GM03348 (cell line): ENCODE measurements at regions not wholly inside any gene's neighbourhood (a gene's known extent, or its start where the extent isn't known, plus 50 kb on each side); places are given as distances from the start of the nearest gene placed in this dataset.

Experiments
- DNase-seq: peaks from one replicate; pipeline ENCODE4 v3.0.0; 2012; ENCODE audit warnings: low spot score

DNA sequence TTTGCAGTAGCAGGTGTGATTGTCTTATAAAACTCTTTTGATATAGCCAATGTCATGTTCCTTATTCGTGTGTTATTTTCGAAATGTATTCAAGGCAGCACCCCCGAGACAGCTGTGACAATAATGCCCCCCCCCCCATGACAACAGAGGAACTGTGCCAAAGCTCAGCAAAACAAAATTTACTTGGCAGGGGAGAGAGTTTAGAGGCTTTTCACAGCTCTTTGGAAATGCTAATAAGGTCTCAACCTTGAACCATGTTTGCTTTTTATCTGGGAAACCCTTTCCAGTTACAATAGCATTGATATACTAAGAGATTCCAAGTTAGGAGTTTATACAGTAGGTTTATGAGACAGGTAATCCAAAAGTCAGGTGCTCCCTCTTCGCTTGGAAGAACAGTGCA lies 56.4 kb upstream of the USP44 start:
- no peak for DNase-seq

DNA sequence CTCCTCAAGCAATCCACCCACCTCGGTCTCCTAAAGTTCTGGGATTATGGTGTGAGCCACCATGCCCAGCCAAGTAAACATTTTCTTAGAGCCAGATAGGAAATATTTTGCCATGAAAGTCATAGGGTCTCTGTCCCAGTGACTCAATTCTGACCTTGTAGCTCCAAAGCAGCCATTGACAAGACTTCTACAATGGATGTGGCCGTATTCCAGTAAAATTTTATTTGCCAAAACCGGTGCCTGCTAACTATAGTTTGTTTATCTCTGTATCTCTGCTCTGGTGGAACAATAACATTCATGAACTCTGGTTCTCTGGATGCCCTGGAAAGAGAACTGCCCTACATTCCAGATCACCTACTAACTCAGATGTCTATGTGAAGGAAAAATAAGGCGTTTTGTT lies 54.6 kb upstream of the USP44 start:
- DNase-seq = no peak

DNA sequence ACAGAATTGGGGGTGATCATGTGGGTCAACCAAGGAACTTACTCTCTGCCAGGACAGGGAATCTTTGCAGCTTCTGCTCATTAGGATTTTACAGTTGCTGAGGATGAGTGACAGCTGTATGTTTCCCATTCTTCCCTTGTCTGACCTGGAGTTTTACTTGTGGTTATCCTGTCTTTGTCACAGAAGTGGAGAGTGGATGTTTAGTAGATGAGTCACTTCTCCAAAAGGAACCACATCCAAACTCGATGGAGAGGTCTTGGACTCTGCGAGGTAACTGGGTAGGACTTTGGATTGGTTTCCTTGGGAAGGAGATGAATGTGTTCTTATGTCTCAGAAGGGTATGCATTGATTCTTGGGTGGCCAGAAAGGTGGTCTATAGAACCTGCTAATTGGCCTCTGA lies 53.8 kb upstream of the USP44 start:
- peak; percentile 20 for DNase-seq

DNA sequence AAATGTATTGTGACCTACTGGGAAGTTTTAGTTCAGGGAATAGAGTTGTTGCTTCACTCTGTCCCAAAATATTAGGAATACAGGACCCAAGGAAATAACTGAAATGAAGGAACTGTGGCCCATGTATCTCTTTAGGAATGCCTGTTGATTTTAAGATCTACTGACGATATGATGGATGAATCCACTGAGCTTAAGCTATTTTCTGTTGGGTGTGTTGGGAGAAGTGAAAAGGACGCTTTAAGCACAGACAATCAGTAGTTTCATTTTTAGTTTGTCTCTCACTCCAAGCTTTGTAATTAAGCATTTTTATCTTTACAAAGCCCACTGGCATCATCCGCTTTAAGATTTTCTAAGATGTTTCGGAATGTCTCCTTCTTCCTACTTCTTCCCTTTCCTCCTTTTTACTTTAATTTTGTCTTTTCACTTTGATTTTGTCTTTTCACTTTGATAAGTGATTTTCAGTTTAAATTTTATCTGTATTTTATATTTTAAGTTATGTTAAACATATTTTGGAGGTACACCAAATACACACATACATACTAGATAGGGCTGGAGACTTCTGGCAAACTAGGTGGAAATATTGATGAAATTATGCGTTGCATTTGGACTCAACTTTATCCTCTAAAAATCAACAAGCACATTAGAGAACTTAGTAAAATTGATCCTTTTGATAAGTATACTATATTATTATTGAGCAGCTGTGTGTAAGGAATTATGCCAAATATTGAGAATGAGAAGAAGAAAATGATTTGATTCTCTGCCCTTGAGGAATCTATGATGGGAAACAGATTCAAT lies 52.3 kb upstream of the USP44 start:
- DNase-seq = no peak

DNA sequence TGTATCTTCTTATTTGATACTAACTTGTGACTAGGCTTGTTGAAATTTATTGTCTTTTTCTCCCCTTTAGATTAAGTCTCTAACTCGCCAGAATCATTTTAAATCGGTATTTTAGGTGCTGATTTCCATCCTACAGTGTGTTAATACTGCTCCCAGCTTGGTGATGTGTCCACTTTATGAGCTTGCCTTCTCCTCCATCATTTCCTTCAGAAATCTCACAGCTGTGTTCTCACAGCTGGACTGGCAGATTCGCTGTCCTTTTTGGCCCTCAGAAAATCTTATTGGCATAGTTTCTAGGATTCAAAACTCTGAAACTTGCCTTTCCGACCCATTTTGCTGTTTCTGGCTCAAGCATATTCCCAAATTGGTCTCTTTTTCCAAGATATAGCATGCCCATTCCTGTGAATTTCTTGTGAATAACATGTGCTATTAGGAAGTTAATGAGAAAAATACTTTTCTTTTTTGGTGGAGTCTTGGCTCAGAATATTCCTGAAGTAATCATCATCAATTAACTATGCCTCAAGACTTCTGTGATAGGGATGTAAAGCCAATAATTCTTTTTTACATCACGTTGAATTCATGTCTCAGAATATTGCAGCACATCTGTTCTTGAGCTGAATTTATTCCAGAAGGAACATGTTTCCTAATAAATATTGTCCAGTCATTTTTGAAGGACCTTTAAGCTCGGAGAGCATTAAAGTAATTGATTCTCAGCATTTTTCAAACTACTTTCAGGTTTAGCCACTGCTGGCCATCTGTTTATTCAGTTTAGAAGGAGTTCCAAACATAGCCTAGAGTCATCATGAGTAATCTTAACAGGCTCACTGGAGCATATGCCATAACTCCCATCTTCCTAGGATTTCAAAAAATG lies 50.0 kb upstream of the USP44 start:
- peak; percentile 58 for DNase-seq
